A673 (cell line): ENCODE measurements at regions not wholly inside any gene's neighbourhood (a gene's known extent, or its start where the extent isn't known, plus 50 kb on each side); places are given as distances from the start of the nearest gene placed in this dataset.

ENCODE experiments used
- BruUV-seq: library from RNA; stranded (reverse); fragments of 400-500 nt; replicated peaks from 2 replicates; lab custom pipeline; 2021; lab: Mats Ljungman, UMichigan
- CTCF ChIA-PET: fragments of 300-600 bp; sonication (Branson Sonifier 250); formaldehyde crosslinking; loops from one replicate; lab custom pipeline; 2022; ENCODE audit warnings: antibody characterized with exemption; lab: Charles Lee
- POLR2A ChIA-PET: fragments of 300-600 bp; sonication (Branson Sonifier 250); formaldehyde crosslinking; loops from one replicate; lab custom pipeline; 2022; ENCODE audit warnings: antibody characterized with exemption; ENCODE audit not compliant: low non-redundant PET; lab: Charles Lee
- DNase-seq: peaks from one replicate; pipeline ENCODE4 v3.0.0-alpha.2; 2015; ENCODE audit warnings: low spot score
- H3K27ac ChIP-seq: fragments of 200-600 bp; sonication (generic); 2 replicates; pipeline ENCODE4 v1.5.1; 2016; ENCODE audit warnings: mixed run types, low read depth, mild to moderate bottlenecking, mixed read lengths, antibody characterized with exemption, low read length; ENCODE audit not compliant: poor library complexity, severe bottlenecking
- H3K27me3 ChIP-seq: fragments of 200-600 bp; sonication (generic); replicated peaks from 2 replicates; pipeline ENCODE4 v1.6.1; 2017; ENCODE audit warnings: mixed run types, low read depth, mild to moderate bottlenecking, mixed read lengths, antibody characterized with exemption, low read length; ENCODE audit not compliant: insufficient read depth, poor library complexity
- H3K36me3 ChIP-seq: fragments of 200-600 bp; sonication (generic); 2 replicates; pipeline ENCODE4 v1.6.1; 2016; ENCODE audit warnings: mixed run types, mild to moderate bottlenecking, mixed read lengths, antibody characterized with exemption, low read length; ENCODE audit not compliant: insufficient read depth, poor library complexity, severe bottlenecking
- H3K4me1 ChIP-seq: fragments of 200-600 bp; sonication (generic); 2 replicates; pipeline ENCODE4 v1.6.1; 2017; ENCODE audit warnings: mixed run types, mild to moderate bottlenecking, mixed read lengths, antibody characterized with exemption, low read length; ENCODE audit not compliant: insufficient read depth, poor library complexity, severe bottlenecking
- H3K4me3 ChIP-seq: fragments of 200-600 bp; sonication (generic); 2 replicates; pipeline ENCODE4 v1.5.1; 2016; ENCODE audit warnings: low read depth, mixed run types, mild to moderate bottlenecking, mixed read lengths, low read length; ENCODE audit not compliant: poor library complexity, severe bottlenecking
- H3K9me3 ChIP-seq: fragments of 200-600 bp; sonication (generic); 2 replicates; pipeline ENCODE4 v1.6.1; 2016; ENCODE audit warnings: mixed run types, low read depth, mild to moderate bottlenecking, mixed read lengths, antibody characterized with exemption, low read length; ENCODE audit not compliant: poor library complexity, severe bottlenecking
- EZH2 ChIP-seq: fragments of 200-600 bp; sonication (generic); IDR thresholded peaks from 2 replicates; pipeline ENCODE4 v1.6.1; 2017; ENCODE audit warnings: borderline replicate concordance, low read depth, mild to moderate bottlenecking, mixed read lengths, antibody characterized with exemption, low read length; ENCODE audit not compliant: poor library complexity, severe bottlenecking
- intact Hi-C: fragments of 100-400 bp; cut with micrococcal nuclease; formaldehyde crosslinking; loops from one replicate; pipeline ENCODE4 v1.10.0; 2022; ENCODE audit not compliant: unreplicated experiment
- TF ChIP-seq, protein P1 (sequence below): fragments of 300-800, 200-600 bp; sonication (generic); conservative IDR thresholded peaks from 2 replicates; pipeline ENCODE4 v1.5.1; 2017; ENCODE audit warnings: low read depth, mild to moderate bottlenecking, antibody characterized with exemption, low read length, moderate library complexity, mixed read lengths

DNA sequence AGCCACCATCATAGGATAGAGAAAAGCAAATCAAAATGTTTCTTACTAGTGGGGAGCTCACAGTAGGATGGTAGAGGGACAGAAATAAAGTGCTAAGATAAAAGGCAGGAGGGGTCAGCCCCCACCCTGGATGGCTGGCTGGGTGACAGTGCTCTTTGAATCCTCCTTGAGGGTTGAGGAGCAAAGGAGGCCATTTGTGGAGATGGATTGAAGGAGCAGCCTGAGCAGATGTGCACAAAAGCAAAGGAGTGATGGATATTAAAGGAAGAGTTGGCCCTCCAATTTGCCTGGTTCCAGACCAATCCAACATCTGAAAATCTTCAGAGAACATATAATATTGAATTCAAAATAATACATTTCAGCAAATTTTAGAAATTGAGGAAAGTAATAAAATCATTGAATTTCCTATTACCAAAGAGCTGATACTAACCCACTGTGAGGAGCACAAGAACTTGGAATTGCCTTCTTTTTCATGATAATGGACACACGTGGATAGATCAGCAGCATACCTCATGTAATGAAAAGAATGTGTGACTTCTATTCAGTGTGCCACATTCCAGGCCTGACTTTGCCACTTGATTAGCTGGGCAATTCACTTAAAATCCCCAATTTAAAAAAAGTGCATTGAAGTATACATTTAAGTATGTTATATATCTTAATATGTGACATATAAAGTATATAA, 287.0 kb downstream of the FAT3 start:
- POLR2A ChIA-PET: no interaction called here
- Histone ChIP-seq H3K27ac (no peak overlapping the region), H3K36me3 (no peaks in the 10 kb centered on the region), H3K4me3 (no peak overlapping the region), H3K9me3 (no peaks in the 10 kb centered on the region), H3K4me1 (no peaks in the 10 kb centered on the region), H3K27me3 (no peaks in the 10 kb centered on the region)
- TF ChIP-seq, protein P1, sequence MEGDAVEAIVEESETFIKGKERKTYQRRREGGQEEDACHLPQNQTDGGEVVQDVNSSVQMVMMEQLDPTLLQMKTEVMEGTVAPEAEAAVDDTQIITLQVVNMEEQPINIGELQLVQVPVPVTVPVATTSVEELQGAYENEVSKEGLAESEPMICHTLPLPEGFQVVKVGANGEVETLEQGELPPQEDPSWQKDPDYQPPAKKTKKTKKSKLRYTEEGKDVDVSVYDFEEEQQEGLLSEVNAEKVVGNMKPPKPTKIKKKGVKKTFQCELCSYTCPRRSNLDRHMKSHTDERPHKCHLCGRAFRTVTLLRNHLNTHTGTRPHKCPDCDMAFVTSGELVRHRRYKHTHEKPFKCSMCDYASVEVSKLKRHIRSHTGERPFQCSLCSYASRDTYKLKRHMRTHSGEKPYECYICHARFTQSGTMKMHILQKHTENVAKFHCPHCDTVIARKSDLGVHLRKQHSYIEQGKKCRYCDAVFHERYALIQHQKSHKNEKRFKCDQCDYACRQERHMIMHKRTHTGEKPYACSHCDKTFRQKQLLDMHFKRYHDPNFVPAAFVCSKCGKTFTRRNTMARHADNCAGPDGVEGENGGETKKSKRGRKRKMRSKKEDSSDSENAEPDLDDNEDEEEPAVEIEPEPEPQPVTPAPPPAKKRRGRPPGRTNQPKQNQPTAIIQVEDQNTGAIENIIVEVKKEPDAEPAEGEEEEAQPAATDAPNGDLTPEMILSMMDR: no peak
- TF ChIP-seq EZH2: no peak
- CTCF ChIA-PET: no interaction called here
- intact Hi-C loops: no loop called here
- DNase-seq: no peak
- BruUV-seq: no TSS peak

DNA sequence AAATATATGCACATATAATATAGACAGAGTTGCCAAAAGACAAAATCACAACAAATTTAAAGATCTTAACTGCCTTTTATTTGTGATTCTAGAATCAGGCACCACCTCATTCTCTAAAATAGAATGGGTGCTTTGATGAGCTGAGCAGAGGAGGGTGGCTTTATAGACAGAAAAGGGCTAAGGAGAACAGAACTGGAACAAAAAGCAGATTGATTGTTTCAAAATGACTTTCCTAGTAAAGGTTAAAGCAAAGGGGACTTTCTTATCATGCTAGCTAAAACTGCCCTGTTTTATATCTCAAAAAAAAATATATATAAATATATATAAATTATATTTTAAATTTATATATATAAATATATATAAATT, 287.6 kb downstream of the FAT3 start:
- Histone ChIP-seq H3K27me3 (no peaks in the 10 kb centered on the region), H3K4me1 (no peaks in the 10 kb centered on the region), H3K4me3 (no peak overlapping the region), H3K9me3 (no peaks in the 10 kb centered on the region), H3K36me3 (no peaks in the 10 kb centered on the region), H3K27ac (no peak overlapping the region)
- ChIA-PET POLR2A (no interaction called here), CTCF (no interaction called here)
- DNase-seq: no peak
- no TSS peak for BruUV-seq
- intact Hi-C loops: no loop called here
- TF ChIP-seq, protein P1: no peak
- TF ChIP-seq EZH2: no peak

DNA sequence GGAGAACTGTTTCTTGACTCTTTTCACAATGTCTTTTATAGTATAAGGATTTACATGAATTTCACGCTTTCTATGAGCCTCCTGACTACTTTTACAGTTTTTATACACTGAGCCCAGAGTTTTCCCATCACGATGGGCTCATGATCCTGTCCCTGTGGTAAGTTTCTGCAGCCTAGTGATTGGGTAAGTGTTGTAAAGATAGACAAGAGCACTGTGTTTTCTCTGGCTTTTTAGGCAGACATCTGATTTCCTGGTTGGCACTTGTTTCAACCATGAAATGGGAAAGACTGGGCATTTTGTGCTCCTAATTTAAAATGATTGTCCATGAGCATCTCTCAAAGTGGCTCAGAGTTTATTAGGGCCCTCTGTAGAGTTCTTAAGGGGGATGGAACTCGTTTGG, 299.0 kb downstream of the FAT3 start:
- DNase-seq: no peak
- Histone ChIP-seq H3K9me3 (no peaks in the 10 kb centered on the region), H3K27me3 (no peaks in the 10 kb centered on the region), H3K4me3 (no peak overlapping the region), H3K36me3 (no peaks in the 10 kb centered on the region), H3K27ac (no peak overlapping the region), H3K4me1 (no peaks in the 10 kb centered on the region)
- ChIA-PET POLR2A (no interaction called here), CTCF (no interaction called here)
- intact Hi-C loops: no loop called here
- no TSS peak for BruUV-seq
- TF ChIP-seq, protein P1: no peak
- TF ChIP-seq EZH2: no peak
